NOMO-1 (cell line): ENCODE measurements at regions not wholly inside any gene's neighbourhood (a gene's known extent, or its start where the extent isn't known, plus 50 kb on each side); places are given as distances from the start of the nearest gene placed in this dataset.
"Not testable (repeated sequence)": the region's sequence is repeated elsewhere in the genome, so short reads cannot be mapped to it uniquely, and the experiment has no call there.

Source experiments
- DNase-seq, 2 experiments: peaks; one replicate each; lab custom pipeline; 2025; ENCODE audit not compliant: unreplicated experiment in 2 of 2; lab: John Stamatoyannopoulos, UW

- DNase-seq = no peak
Measured at GRCh38 chr2:41031282-41031681, 579.4 kb upstream of the SLC8A1 start.

- no peak for DNase-seq
Measured at GRCh38 chr2:41032715-41033114, 580.8 kb upstream of the SLC8A1 start.

GRCh38 chr2:41033127-41033526 is 581.2 kb upstream of the SLC8A1 start:
- no peak for DNase-seq

GRCh38 chr2:41038408-41038807 is 586.5 kb upstream of the SLC8A1 start:
- no peak for DNase-seq

GRCh38 chr2:41039750-41040149 is 587.9 kb upstream of the SLC8A1 start:
- DNase-seq = not testable (repeated sequence)

- no peak for DNase-seq
Measured at GRCh38 chr2:41040782-41041520, 589.1 kb upstream of the SLC8A1 start.

- no peak for DNase-seq
Measured at GRCh38 chr2:41042343-41042742, 590.5 kb upstream of the SLC8A1 start.

- DNase-seq = no peak
Measured at GRCh38 chr2:41061356-41061755, 609.5 kb upstream of the SLC8A1 start.

GRCh38 chr2:41062336-41062735 is 610.4 kb upstream of the SLC8A1 start:
- DNase-seq = no peak

GRCh38 chr2:41066168-41066567 is 614.3 kb upstream of the SLC8A1 start:
- no peak for DNase-seq

- no peak for DNase-seq
Measured at GRCh38 chr2:41068740-41069139, 616.9 kb upstream of the SLC8A1 start.

GRCh38 chr2:41078341-41078740 is 626.5 kb upstream of the SLC8A1 start:
- no peak for DNase-seq

- DNase-seq = no peak
Measured at GRCh38 chr2:41079011-41079410, 627.1 kb upstream of the SLC8A1 start.

- no peak for DNase-seq
Measured at GRCh38 chr2:41084321-41084720, 632.4 kb upstream of the SLC8A1 start.

- no peak for DNase-seq
Measured at GRCh38 chr2:41087946-41088345, 636.1 kb upstream of the SLC8A1 start.

- no peak for DNase-seq
Measured at GRCh38 chr2:41101281-41101680, 649.4 kb upstream of the SLC8A1 start.

GRCh38 chr2:41109744-41110143 is 657.9 kb upstream of the SLC8A1 start:
- DNase-seq = no peak

- no peak for DNase-seq
Measured at GRCh38 chr2:41111836-41112627, 660.1 kb upstream of the SLC8A1 start.

- no peak for DNase-seq
Measured at GRCh38 chr2:41116106-41116797, 664.4 kb upstream of the SLC8A1 start.

GRCh38 chr2:41119489-41119888 is 667.6 kb upstream of the SLC8A1 start:
- DNase-seq = no peak

- no peak for DNase-seq
Measured at GRCh38 chr2:41123341-41123740, 671.5 kb upstream of the SLC8A1 start.

GRCh38 chr2:41127351-41127750 is 675.5 kb upstream of the SLC8A1 start:
- DNase-seq = no peak
